ENCODE measurements at regions not wholly inside any gene's neighbourhood (a gene's known extent, or its start where the extent isn't known, plus 50 kb on each side); places are given as distances from the start of the nearest gene placed in this dataset.

- TF ChIP-seq, protein P1, sequence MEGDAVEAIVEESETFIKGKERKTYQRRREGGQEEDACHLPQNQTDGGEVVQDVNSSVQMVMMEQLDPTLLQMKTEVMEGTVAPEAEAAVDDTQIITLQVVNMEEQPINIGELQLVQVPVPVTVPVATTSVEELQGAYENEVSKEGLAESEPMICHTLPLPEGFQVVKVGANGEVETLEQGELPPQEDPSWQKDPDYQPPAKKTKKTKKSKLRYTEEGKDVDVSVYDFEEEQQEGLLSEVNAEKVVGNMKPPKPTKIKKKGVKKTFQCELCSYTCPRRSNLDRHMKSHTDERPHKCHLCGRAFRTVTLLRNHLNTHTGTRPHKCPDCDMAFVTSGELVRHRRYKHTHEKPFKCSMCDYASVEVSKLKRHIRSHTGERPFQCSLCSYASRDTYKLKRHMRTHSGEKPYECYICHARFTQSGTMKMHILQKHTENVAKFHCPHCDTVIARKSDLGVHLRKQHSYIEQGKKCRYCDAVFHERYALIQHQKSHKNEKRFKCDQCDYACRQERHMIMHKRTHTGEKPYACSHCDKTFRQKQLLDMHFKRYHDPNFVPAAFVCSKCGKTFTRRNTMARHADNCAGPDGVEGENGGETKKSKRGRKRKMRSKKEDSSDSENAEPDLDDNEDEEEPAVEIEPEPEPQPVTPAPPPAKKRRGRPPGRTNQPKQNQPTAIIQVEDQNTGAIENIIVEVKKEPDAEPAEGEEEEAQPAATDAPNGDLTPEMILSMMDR (IDR thresholded peaks at IDR 0.05; ENCODE audit: low read depth, low read length, missing input control) = no peak
- TF ChIP-seq, protein P2, sequence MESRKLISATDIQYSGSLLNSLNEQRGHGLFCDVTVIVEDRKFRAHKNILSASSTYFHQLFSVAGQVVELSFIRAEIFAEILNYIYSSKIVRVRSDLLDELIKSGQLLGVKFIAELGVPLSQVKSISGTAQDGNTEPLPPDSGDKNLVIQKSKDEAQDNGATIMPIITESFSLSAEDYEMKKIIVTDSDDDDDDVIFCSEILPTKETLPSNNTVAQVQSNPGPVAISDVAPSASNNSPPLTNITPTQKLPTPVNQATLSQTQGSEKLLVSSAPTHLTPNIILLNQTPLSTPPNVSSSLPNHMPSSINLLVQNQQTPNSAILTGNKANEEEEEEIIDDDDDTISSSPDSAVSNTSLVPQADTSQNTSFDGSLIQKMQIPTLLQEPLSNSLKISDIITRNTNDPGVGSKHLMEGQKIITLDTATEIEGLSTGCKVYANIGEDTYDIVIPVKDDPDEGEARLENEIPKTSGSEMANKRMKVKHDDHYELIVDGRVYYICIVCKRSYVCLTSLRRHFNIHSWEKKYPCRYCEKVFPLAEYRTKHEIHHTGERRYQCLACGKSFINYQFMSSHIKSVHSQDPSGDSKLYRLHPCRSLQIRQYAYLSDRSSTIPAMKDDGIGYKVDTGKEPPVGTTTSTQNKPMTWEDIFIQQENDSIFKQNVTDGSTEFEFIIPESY (IDR thresholded peaks at IDR 0.05) = no peak
- TF ChIP-seq REST (IDR thresholded peaks at IDR 0.05) (no peak), RAD21 (IDR thresholded peaks at IDR 0.05) (no peak), JUND (IDR thresholded peaks at IDR 0.05) (no peak), RXRA (IDR thresholded peaks at IDR 0.05) (no peak)
Observed at GRCh38 chr10:37456456-37456855, 331.1 kb downstream of the ANKRD30A start.

All from liver (tissue), 3 donors.